Activated B cell treated with CpG ODN at 0.5 μM for 24 hours (primary cell): ENCODE measurements at regions not wholly inside any gene's neighbourhood (a gene's known extent, or its start where the extent isn't known, plus 50 kb on each side); places are given as distances from the start of the nearest gene placed in this dataset.

Experiments
- ATAC-seq: fragments of 200-7000 bp; cut with Tn5 transposase; one replicate; pipeline ENCODE4 v1.10.0; 2021; ENCODE audit warnings: low read depth, mild to moderate bottlenecking, moderate library complexity
- CTCF ChIA-PET: fragments of 350-600 bp; sonication (Branson Sonifier 250); formaldehyde crosslinking; loops from one replicate; lab custom pipeline; 2021; ENCODE audit warnings: antibody characterized with exemption; lab: Charles Lee
- POLR2A ChIA-PET: fragments of 350-600 bp; sonication (Branson Sonifier 250); formaldehyde crosslinking; loops from one replicate; lab custom pipeline; 2021; ENCODE audit warnings: antibody characterized with exemption; lab: Charles Lee
- DNase-seq: peaks from one replicate; pipeline ENCODE4 v3.0.0; 2022
- H3K27ac Mint-ChIP-seq: one replicate; pipeline ENCODE4 v1.8.0; 2020; ENCODE audit warnings: mixed read lengths
- H3K27me3 Mint-ChIP-seq: one replicate; pipeline ENCODE4 v1.8.0; 2021; ENCODE audit warnings: mixed read lengths
- H3K36me3 Mint-ChIP-seq: one replicate; pipeline ENCODE4 v1.8.0; 2021; ENCODE audit warnings: low read depth, mixed read lengths
- H3K4me1 Mint-ChIP-seq: one replicate; pipeline ENCODE4 v1.8.0; 2021; ENCODE audit warnings: mixed read lengths
- H3K4me3 Mint-ChIP-seq: one replicate; pipeline ENCODE4 v1.8.0; 2020; ENCODE audit warnings: mild to moderate bottlenecking, mixed read lengths
- H3K9me3 Mint-ChIP-seq: one replicate; pipeline ENCODE4 v1.8.0; 2020; ENCODE audit warnings: mixed read lengths
- CTCF ChIP-seq: fragments of 200-600 bp; IDR thresholded peaks from one replicate; pipeline ENCODE4 v1.8.0; 2022; ENCODE audit warnings: antibody characterized with exemption, mild to moderate bottlenecking
- intact Hi-C: fragments of 100-400 bp; cut with micrococcal nuclease; formaldehyde crosslinking; loops from one replicate; pipeline ENCODE4 v1.15.1; 2024

GRCh38 chr7:49669692-49670260, 103.7 kb upstream of the VWC2 start:
- Mint-ChIP-seq H3K9me3 (peaks cover 4% of the 10 kb centered on the region), H3K4me1 (no peaks in the 10 kb centered on the region), H3K27ac (no peak overlapping the region), H3K27me3 (no peaks in the 10 kb centered on the region), H3K4me3 (no peak overlapping the region), H3K36me3 (no peaks in the 10 kb centered on the region)
- CTCF ChIA-PET: no interaction called here
- DNase-seq: no peak
- ATAC-seq: no peak
- TF ChIP-seq CTCF: no peak
- POLR2A ChIA-PET: no interaction called here
- intact Hi-C loops: no loop called here

- no peaks in the 10 kb centered on the region for H3K4me1 Mint-ChIP-seq
- POLR2A ChIA-PET: no interaction called here
- no peak overlapping the region for H3K27ac Mint-ChIP-seq
- H3K27me3 Mint-ChIP-seq: no peaks in the 10 kb centered on the region
- intact Hi-C loops: no loop called here
- TF ChIP-seq CTCF: no peak
- DNase-seq (no peak), ATAC-seq (no peak)
- no peak overlapping the region for H3K4me3 Mint-ChIP-seq
- no peaks in the 10 kb centered on the region for H3K36me3 Mint-ChIP-seq
- H3K9me3 Mint-ChIP-seq: peaks cover 6% of the 10 kb centered on the region
- CTCF ChIA-PET: no interaction called here
These were observed 102.4 kb upstream of the VWC2 start for GRCh38 chr7:49670991-49671390.

DNA sequence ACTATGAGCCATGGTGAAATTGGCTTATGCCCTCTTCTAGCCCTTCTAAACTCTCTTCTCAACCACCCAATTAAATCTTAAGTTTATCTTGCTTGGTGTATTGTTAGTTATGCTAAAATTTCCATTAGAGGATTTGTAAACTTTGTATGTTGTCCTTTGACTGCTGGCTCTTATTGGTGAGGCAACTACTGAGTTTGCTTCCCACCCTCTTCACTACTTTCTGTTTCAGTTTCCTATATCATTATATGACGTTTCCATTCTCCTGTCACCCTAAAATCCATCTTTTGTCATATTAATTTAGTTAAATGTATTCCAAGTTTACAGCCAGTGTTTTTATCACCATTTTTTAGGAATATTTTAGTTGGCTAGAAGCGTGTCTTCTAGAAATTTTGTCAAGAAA, 80.9 kb upstream of the VWC2 start:
- no peak for ATAC-seq
- no peak for DNase-seq
- intact Hi-C loops: no loop called here
- Mint-ChIP-seq H3K4me3 (no peak overlapping the region), H3K27ac (no peak overlapping the region), H3K27me3 (no peaks in the 10 kb centered on the region), H3K9me3 (no peaks in the 10 kb centered on the region), H3K4me1 (no peaks in the 10 kb centered on the region), H3K36me3 (no peaks in the 10 kb centered on the region)
- ChIA-PET POLR2A (no interaction called here), CTCF (no interaction called here)
- no peak for TF ChIP-seq CTCF

DNA sequence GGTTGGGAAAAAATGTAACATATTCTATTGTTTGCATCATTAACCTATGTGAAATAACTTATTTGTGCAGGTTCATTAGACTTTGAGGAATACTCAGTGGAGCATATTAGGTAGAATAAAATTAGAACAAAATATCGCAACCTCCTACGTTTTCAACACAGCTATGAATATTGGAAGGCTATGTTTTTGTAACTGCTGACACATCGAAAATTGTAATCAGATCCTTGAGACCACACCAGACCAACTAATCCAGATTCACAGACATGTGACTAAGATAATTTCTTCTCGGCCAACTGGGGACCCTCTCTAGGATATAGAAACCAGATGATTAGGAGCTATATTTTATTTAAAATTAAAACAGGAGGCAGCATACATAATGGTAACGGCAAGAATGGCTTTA, 77.5 kb upstream of the VWC2 start:
- Mint-ChIP-seq H3K36me3 (no peaks in the 10 kb centered on the region), H3K4me3 (no peak overlapping the region)

DNA sequence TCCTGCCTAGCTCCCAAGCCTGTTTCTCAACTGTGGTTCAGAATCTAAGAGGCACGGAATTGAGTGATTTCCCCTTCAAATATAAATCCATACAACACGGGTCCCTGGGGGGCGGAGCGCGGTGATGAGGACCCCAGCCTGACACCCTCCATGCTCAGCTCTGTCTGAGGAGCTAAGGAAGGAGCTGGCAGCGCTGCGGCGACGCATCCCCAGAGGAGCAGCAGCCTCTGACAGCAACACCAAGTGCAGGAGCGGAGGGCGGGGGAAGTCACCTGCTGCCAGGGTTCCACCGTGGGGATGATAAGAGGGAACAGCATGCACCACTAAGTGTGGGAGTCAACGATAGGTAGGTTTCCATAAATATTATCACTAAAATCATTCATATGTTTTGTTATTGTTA, 72.6 kb upstream of the VWC2 start:
- Mint-ChIP-seq H3K4me3 (no peak overlapping the region), H3K27me3 (no peaks in the 10 kb centered on the region), H3K9me3 (no peaks in the 10 kb centered on the region), H3K27ac (no peak overlapping the region), H3K36me3 (no peaks in the 10 kb centered on the region), H3K4me1 (no peaks in the 10 kb centered on the region)
- TF ChIP-seq CTCF: no peak
- CTCF ChIA-PET: no interaction called here
- intact Hi-C loops: no loop called here
- no peak for ATAC-seq
- DNase-seq: no peak
- POLR2A ChIA-PET: no interaction called here

More for the DNA sequence above, 77.5 kb upstream of the VWC2 start:
- Mint-ChIP-seq H3K27me3 (no peaks in the 10 kb centered on the region), H3K27ac (no peak overlapping the region), H3K9me3 (no peaks in the 10 kb centered on the region), H3K4me1 (no peaks in the 10 kb centered on the region)
- ATAC-seq (no peak), DNase-seq (no peak)
- CTCF ChIA-PET: no interaction called here
- intact Hi-C loops: no loop called here
- POLR2A ChIA-PET: no interaction called here
- no peak for TF ChIP-seq CTCF
